Spinal cord (tissue), 9 donors: ENCODE measurements at regions not wholly inside any gene's neighbourhood (a gene's known extent, or its start where the extent isn't known, plus 50 kb on each side); places are given as distances from the start of the nearest gene placed in this dataset.

ENCODE experiments used
- DNase-seq, 6 donors: peaks; one replicate each; pipeline versions ENCODE4 v3.0.0 to v3.0.0-alpha.2; 2013 to 2015; ENCODE audit warnings: low spot score in 6 of 6, low read depth in 4 of 6
- H3K27ac ChIP-seq: one replicate; pipeline ENCODE4 v1.5.1; 2013; ENCODE audit warnings: low read depth, low read length, control low read depth
- H3K27me3 ChIP-seq: one replicate; pipeline ENCODE4 v1.6.1; 2013; ENCODE audit warnings: low read length; ENCODE audit not compliant: control insufficient read depth, insufficient read depth
- H3K36me3 ChIP-seq: one replicate; pipeline ENCODE4 v1.6.1; 2013; ENCODE audit warnings: low read length; ENCODE audit not compliant: control insufficient read depth, insufficient read depth
- H3K4me1 ChIP-seq: one replicate; pipeline ENCODE4 v1.6.1; 2013; ENCODE audit warnings: low read length; ENCODE audit not compliant: control insufficient read depth, insufficient read depth
- H3K4me3 ChIP-seq: one replicate; pipeline ENCODE4 v1.5.1; 2013; ENCODE audit warnings: low read depth, low read length, control low read depth
- H3K9me3 ChIP-seq: one replicate; pipeline ENCODE4 v1.6.1; 2013; ENCODE audit warnings: low read length; ENCODE audit not compliant: control insufficient read depth, insufficient read depth
- WGBS: methylation state at CpG from one replicate; pipeline ENCODE4 v1.1.5; 2013; ENCODE audit warnings: missing lambda C conversion rate; ENCODE audit not compliant: insufficient coverage; 5-methylcytosine and 5-hydroxymethylcytosine counted together
- donor health status: healthy.

GRCh38 chr12:23221066-23221465 is 596.1 kb downstream of the ETNK1 start:
- no peaks in the 10 kb centered on the region for H3K36me3 ChIP-seq
- 100% methylated on average over 2 of the region's 4 CpGs for WGBS

GRCh38 chr12:23221926-23222325 is 597.0 kb downstream of the ETNK1 start:
- H3K27me3 ChIP-seq: no peaks in the 10 kb centered on the region
- no peak overlapping the region for H3K4me3 ChIP-seq
- no peaks in the 10 kb centered on the region for H3K4me1 ChIP-seq
- peaks cover 2% of the 10 kb centered on the region for H3K9me3 ChIP-seq
- no peak for DNase-seq
- WGBS: no CpG with 5 or more reads among the region's 1 CpG
- H3K36me3 ChIP-seq: no peaks in the 10 kb centered on the region
- H3K27ac ChIP-seq: no peak overlapping the region

More at GRCh38 chr12:23221066-23221465, 596.1 kb downstream of the ETNK1 start:
- Histone ChIP-seq H3K27ac (no peak overlapping the region), H3K9me3 (peaks cover 2% of the 10 kb centered on the region), H3K27me3 (no peaks in the 10 kb centered on the region), H3K4me1 (no peaks in the 10 kb centered on the region), H3K4me3 (no peak overlapping the region)
- no peak for DNase-seq

- peaks cover 2% of the 10 kb centered on the region for H3K9me3 ChIP-seq
- no peak overlapping the region for H3K27ac ChIP-seq
- DNase-seq: no peak
- H3K36me3 ChIP-seq: no peaks in the 10 kb centered on the region
- no peaks in the 10 kb centered on the region for H3K4me1 ChIP-seq
- no CpG with 5 or more reads among the region's 3 CpGs for WGBS
- H3K4me3 ChIP-seq: no peak overlapping the region
- no peaks in the 10 kb centered on the region for H3K27me3 ChIP-seq
Observed at GRCh38 chr12:23222801-23223200, 597.8 kb downstream of the ETNK1 start.

- no CpG with 5 or more reads among the region's 2 CpGs for WGBS
- no peaks in the 10 kb centered on the region for H3K27me3 ChIP-seq
- H3K27ac ChIP-seq: no peak overlapping the region
- H3K36me3 ChIP-seq: no peaks in the 10 kb centered on the region
- no peak overlapping the region for H3K4me3 ChIP-seq
- H3K9me3 ChIP-seq: peaks cover under 1% of the 10 kb centered on the region
- DNase-seq: peak in 1 of 6 donors; percentile 4
- no peaks in the 10 kb centered on the region for H3K4me1 ChIP-seq
Observed at GRCh38 chr12:23228101-23228500, 603.1 kb downstream of the ETNK1 start.

GRCh38 chr12:23230899-23231298 is 605.9 kb downstream of the ETNK1 start:
- no peak for DNase-seq
- Histone ChIP-seq H3K27ac (no peak overlapping the region), H3K36me3 (no peaks in the 10 kb centered on the region), H3K9me3 (no peaks in the 10 kb centered on the region), H3K27me3 (no peaks in the 10 kb centered on the region), H3K4me3 (no peak overlapping the region), H3K4me1 (no peaks in the 10 kb centered on the region)
- WGBS: 100% methylated on average over 1 of the region's 2 CpGs

- DNase-seq: peak in 1 of 6 donors; percentile 24
- no peaks in the 10 kb centered on the region for H3K9me3 ChIP-seq
Observed at GRCh38 chr12:23236066-23236780, 611.3 kb downstream of the ETNK1 start.

GRCh38 chr12:23236811-23237210 is 611.8 kb downstream of the ETNK1 start:
- no peak overlapping the region for H3K27ac ChIP-seq
- H3K27me3 ChIP-seq: no peaks in the 10 kb centered on the region
- H3K9me3 ChIP-seq: no peaks in the 10 kb centered on the region
- H3K36me3 ChIP-seq: no peaks in the 10 kb centered on the region
- no peaks in the 10 kb centered on the region for H3K4me1 ChIP-seq
- no peak overlapping the region for H3K4me3 ChIP-seq
- DNase-seq: no peak
- no CpG with 5 or more reads among the region's 1 CpG for WGBS

More at GRCh38 chr12:23236066-23236780, 611.3 kb downstream of the ETNK1 start:
- Histone ChIP-seq H3K4me3 (no peak overlapping the region), H3K36me3 (no peaks in the 10 kb centered on the region), H3K4me1 (no peaks in the 10 kb centered on the region), H3K27ac (no peak overlapping the region), H3K27me3 (no peaks in the 10 kb centered on the region)
- no CpG with 5 or more reads among the region's 7 CpGs for WGBS

- no peaks in the 10 kb centered on the region for H3K4me1 ChIP-seq
- WGBS: 50% methylated on average over 2 of the region's 3 CpGs
- DNase-seq: no peak
- H3K9me3 ChIP-seq: no peaks in the 10 kb centered on the region
- no peaks in the 10 kb centered on the region for H3K36me3 ChIP-seq
- no peak overlapping the region for H3K27ac ChIP-seq
- no peak overlapping the region for H3K4me3 ChIP-seq
- no peaks in the 10 kb centered on the region for H3K27me3 ChIP-seq
Observed at GRCh38 chr12:23238190-23238589, 613.2 kb downstream of the ETNK1 start.

GRCh38 chr12:23238957-23239356 is 614.0 kb downstream of the ETNK1 start:
- H3K4me3 ChIP-seq: no peak overlapping the region
- H3K9me3 ChIP-seq: no peaks in the 10 kb centered on the region
- H3K27ac ChIP-seq: no peak overlapping the region
- no peaks in the 10 kb centered on the region for H3K36me3 ChIP-seq
- no peaks in the 10 kb centered on the region for H3K4me1 ChIP-seq
- no peaks in the 10 kb centered on the region for H3K27me3 ChIP-seq
- DNase-seq: no peak

DNA sequence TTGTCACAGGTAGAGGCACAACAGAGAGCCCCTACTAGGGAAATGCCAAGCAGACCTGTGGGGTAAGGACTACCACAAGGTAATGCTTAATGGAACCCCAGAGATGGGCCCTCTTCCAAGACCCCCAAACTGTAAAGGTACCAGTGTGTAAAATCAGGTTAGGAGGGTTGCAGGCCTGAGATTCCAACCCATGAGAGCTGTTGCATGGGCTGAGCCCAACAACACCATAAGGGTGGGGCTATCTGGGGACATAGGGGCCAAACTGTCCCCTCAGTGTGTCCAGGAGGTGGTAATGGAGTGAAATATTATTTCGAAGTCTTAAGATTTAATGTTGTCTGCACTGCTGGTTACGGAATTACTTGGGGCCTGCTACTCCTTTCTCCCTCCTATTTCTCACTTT is 620.2 kb downstream of the ETNK1 start:
- Histone ChIP-seq H3K4me3 (no peak overlapping the region), H3K27ac (no peak overlapping the region), H3K36me3 (no peaks in the 10 kb centered on the region), H3K9me3 (no peaks in the 10 kb centered on the region), H3K27me3 (no peaks in the 10 kb centered on the region), H3K4me1 (no peaks in the 10 kb centered on the region)
- DNase-seq: no peak
- WGBS: no CpG with 5 or more reads among the region's 2 CpGs
